ENCODE measurements at regions not wholly inside any gene's neighbourhood (a gene's known extent, or its start where the extent isn't known, plus 50 kb on each side); places are given as distances from the start of the nearest gene placed in this dataset.

DNA sequence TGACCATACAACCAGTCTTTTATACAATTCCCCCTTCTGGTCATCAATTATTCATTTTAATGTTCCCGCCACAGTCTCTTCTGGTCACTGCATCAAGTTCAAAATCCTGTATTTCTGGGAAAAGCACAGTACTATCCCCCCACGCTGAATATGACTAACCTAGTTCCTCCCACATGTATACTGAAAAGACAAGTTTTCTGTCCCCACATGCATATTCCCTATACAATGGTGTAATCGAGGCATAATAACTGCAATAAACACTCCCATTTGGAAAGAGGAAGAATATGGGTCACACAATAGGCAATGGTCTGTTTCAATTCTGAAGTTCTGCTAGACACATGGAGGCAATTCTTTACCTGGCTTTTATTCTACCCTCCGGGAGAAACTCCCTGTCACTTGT lies 344.9 kb downstream of the EFNA5 start:
- no peak for DNase-seq (ENCODE audit: low spot score)
- no peak for TF ChIP-seq CTCF (IDR thresholded peaks at IDR 0.05)
- H3K27ac ChIP-seq, result no peak overlapping the region
- no peak overlapping the region for H3K4me3 ChIP-seq

- DNase-seq (ENCODE audit: low spot score), result no peak
- H3K4me3 ChIP-seq, result no peak overlapping the region
- no peak for TF ChIP-seq CTCF (IDR thresholded peaks at IDR 0.05)
- no peak overlapping the region for H3K27ac ChIP-seq
These were observed 345.9 kb downstream of the EFNA5 start for GRCh38 chr5:107324809-107325208.

- no peak for TF ChIP-seq CTCF (IDR thresholded peaks at IDR 0.05)
- no peak overlapping the region for H3K27ac ChIP-seq
- DNase-seq (ENCODE audit: low spot score), result no peak
- no peak overlapping the region for H3K4me3 ChIP-seq
These were observed 346.7 kb downstream of the EFNA5 start for GRCh38 chr5:107324071-107324470.

DNA sequence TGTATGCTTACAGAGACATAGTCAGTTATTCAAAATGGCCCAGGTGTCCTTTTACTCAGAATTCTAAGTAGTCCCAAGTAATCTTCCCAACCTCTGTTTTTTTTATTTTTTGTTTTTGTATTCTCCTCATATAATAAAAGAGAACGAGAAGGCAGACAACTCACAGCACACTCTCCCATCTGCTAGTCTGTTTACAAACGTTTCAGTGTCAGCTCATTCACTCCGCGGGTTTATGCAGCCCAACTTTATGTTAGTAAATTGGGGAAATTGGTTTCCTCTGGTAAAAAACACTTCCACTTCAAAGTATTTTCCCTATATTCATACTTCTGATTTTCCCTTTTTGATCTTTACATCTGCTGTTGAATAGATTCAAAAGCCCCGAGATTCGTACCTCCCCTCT lies 347.2 kb downstream of the EFNA5 start:
- no peak for TF ChIP-seq CTCF (IDR thresholded peaks at IDR 0.05)
- no peak for DNase-seq (ENCODE audit: low spot score)
- no peak overlapping the region for H3K4me3 ChIP-seq
- no peak overlapping the region for H3K27ac ChIP-seq

DNA sequence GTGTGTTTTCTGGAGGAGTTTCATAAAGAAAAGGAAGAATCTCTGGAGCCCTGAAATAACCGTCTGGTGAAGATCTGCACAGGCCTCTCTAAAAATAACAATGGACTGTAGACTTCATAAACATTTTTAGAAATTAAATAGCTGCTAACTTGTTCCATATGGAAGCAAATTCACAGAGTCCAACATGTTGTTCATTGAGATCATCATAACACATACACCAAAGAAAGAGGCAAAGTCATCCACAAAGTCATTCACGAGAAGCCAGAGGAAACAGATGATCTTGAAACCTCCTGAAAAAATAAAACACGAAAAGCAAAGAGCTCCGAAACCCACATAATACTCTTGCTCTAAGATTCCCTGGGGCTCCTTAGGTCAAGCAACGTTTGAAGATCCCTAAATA lies 347.8 kb downstream of the EFNA5 start:
- no peak for TF ChIP-seq CTCF (IDR thresholded peaks at IDR 0.05)
- Histone ChIP-seq H3K27ac (no peak overlapping the region), H3K4me3 (no peak overlapping the region)
- no peak for DNase-seq (ENCODE audit: low spot score)

DNA sequence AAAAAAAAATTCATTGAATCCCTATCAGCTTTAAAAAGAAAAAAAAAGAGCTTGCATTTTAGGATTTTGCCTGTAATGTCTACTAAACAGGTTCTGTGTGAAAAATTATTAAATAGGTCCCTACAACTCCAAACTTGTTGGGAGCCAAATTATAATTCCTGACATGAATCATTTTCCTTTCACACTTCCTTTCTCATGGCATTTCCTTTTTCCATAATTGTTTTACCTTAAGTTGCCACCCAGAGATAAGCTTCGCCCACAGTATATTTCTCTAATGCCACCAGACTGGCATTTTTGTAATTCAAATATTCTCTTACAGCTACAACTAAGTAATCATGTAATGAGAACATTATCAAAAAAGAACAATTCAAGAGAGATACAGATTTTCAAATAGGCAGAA lies 348.8 kb downstream of the EFNA5 start:
- TF ChIP-seq CTCF (IDR thresholded peaks at IDR 0.05), result no peak
- Histone ChIP-seq H3K27ac (no peak overlapping the region), H3K4me3 (no peak overlapping the region)
- DNase-seq (ENCODE audit: low spot score), result no peak

- no peak for DNase-seq (ENCODE audit: low spot score)
- no peak for TF ChIP-seq CTCF (IDR thresholded peaks at IDR 0.05)
- Histone ChIP-seq H3K4me3 (no peak overlapping the region), H3K27ac (no peak overlapping the region)
These were observed 349.9 kb downstream of the EFNA5 start for GRCh38 chr5:107320846-107321245.
